GM23248 (cell line): ENCODE measurements at regions not wholly inside any gene's neighbourhood (a gene's known extent, or its start where the extent isn't known, plus 50 kb on each side); places are given as distances from the start of the nearest gene placed in this dataset.

Source experiments
- EZH2 ChIP-seq: fragments of 200-600 bp; sonication (generic); IDR thresholded peaks from 2 replicates; pipeline ENCODE4 v1.6.1; 2018; ENCODE audit warnings: antibody characterized with exemption, mild to moderate bottlenecking; ENCODE audit not compliant: insufficient read depth, poor library complexity, severe bottlenecking
- EZH2phosphoT487 ChIP-seq: fragments of 200-600 bp; sonication (generic); IDR thresholded peaks from 2 replicates; pipeline ENCODE4 v1.6.1; 2018; ENCODE audit warnings: antibody characterized with exemption, moderate library complexity, mild to moderate bottlenecking, low read depth; ENCODE audit not compliant: insufficient read depth

DNA sequence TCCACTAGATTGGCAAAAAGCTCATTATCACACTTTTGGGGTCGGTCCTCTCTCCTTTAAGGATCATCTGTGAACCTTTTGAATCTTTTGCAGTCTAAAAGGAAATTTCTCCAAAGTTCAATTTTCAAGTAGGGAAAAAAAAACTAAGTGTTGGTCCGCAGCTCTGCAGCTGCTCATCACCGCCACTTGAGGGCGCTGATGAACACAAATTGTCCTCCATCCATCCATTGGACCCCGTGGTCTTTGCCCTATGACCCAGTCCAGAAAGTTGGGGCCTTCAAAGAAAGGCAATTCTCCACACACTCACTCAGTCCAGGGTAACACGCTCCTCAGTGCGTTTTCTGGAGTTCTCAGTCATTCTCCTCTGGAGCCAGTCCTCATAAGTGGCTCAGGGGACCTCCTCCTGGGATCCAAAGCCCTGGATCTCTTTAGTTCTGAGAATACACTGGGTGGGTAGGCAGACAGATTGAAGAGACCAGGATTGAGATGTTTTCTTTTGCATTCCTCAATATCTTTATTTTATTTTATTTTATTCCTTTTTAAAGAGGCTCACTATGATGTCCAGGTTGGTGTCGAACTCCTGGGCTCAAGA, 63.6 kb upstream of the SLC28A3 start:
- TF ChIP-seq EZH2: no peak
- no peak for TF ChIP-seq EZH2phosphoT487
